OCI-LY1 (cell line): ENCODE measurements at regions not wholly inside any gene's neighbourhood (a gene's known extent, or its start where the extent isn't known, plus 50 kb on each side); places are given as distances from the start of the nearest gene placed in this dataset.
"Not testable (repeated sequence)": the region's sequence is repeated elsewhere in the genome, so short reads cannot be mapped to it uniquely, and the experiment has no call there.

Experiments
- H2AFZ ChIP-seq: fragments of 200-600 bp; sonication (generic), shearing (Covaris generic); 2 replicates; pipeline ENCODE4 v1.6.0; 2014; ENCODE audit warnings: antibody characterized with exemption, mild to moderate bottlenecking, low read length
- H3F3A ChIP-seq: fragments of 200-600 bp; sonication (generic), shearing (Covaris generic); 2 replicates; pipeline ENCODE4 v1.6.0; 2014; ENCODE audit warnings: mild to moderate bottlenecking, antibody characterized with exemption, low read length, moderate library complexity; ENCODE audit not compliant: insufficient read depth
- H3K27ac ChIP-seq: fragments of 200-600 bp; sonication (generic); 2 replicates; pipeline ENCODE4 v1.5.1; 2014; ENCODE audit warnings: low read length, mixed run types, mild to moderate bottlenecking, low read depth; ENCODE audit not compliant: poor library complexity, severe bottlenecking
- H3K27me3 ChIP-seq: fragments of 200-600 bp; sonication (generic); 2 replicates; pipeline ENCODE4 v1.6.0; 2014; ENCODE audit warnings: antibody characterized with exemption, mild to moderate bottlenecking, low read length, moderate library complexity; ENCODE audit not compliant: insufficient read depth
- H3K36me3 ChIP-seq: fragments of 200-600 bp; sonication (generic); 2 replicates; pipeline ENCODE4 v1.6.1; 2014; ENCODE audit warnings: mild to moderate bottlenecking, antibody characterized with exemption, low read length, moderate library complexity, mixed read lengths; ENCODE audit not compliant: insufficient read depth
- H3K4me1 ChIP-seq: fragments of 200-600 bp; sonication (generic); 2 replicates; pipeline ENCODE4 v1.5.1; 2014; ENCODE audit warnings: mild to moderate bottlenecking, low read length, moderate library complexity; ENCODE audit not compliant: insufficient read depth, severe bottlenecking
- H3K4me2 ChIP-seq: fragments of 200-600 bp; sonication (generic), shearing (Covaris generic); 2 replicates; pipeline ENCODE4 v1.6.1; 2014; ENCODE audit warnings: low read length
- H3K4me3 ChIP-seq: fragments of 200-600 bp; sonication (generic); 2 replicates; pipeline ENCODE4 v1.5.1; 2014; ENCODE audit warnings: low read length, low read depth, mild to moderate bottlenecking, mixed read lengths; ENCODE audit not compliant: poor library complexity, severe bottlenecking
- H3K79me2 ChIP-seq: fragments of 200-600 bp; shearing (Covaris generic); 2 replicates; pipeline ENCODE4 v1.6.1; 2016; ENCODE audit warnings: mixed run types, low read length, mixed read lengths; ENCODE audit not compliant: insufficient read depth
- H3K9ac ChIP-seq: fragments of 200-600 bp; sonication (generic), shearing (Covaris generic); 2 replicates; pipeline ENCODE4 v1.6.1; 2014; ENCODE audit warnings: mild to moderate bottlenecking, low read length, mixed read lengths
- H3K9me2 ChIP-seq: fragments of 200-600 bp; sonication (generic), shearing (Covaris generic); 2 replicates; pipeline ENCODE4 v1.6.1; 2014; ENCODE audit warnings: low read depth, mild to moderate bottlenecking, low read length, mixed read lengths
- H3K9me3 ChIP-seq: fragments of 200-600 bp; shearing (Covaris generic); 2 replicates; pipeline ENCODE4 v1.6.1; 2014; ENCODE audit warnings: low read length, mixed read lengths
- H4K20me1 ChIP-seq: fragments of 200-600 bp; sonication (generic), shearing (Covaris generic); 2 replicates; pipeline ENCODE4 v1.6.0; 2016; ENCODE audit warnings: mild to moderate bottlenecking, low read length; ENCODE audit not compliant: insufficient read depth
- CTCF ChIP-seq: fragments of 200-600 bp; sonication (generic), shearing (Covaris generic); IDR thresholded peaks from 2 replicates; pipeline ENCODE4 v1.5.1; 2017; ENCODE audit warnings: mild to moderate bottlenecking, antibody characterized with exemption, low read length, moderate library complexity, mixed read lengths
- EZH2 ChIP-seq: fragments of 200-600 bp; sonication (generic), shearing (Covaris generic); IDR thresholded peaks from 2 replicates; pipeline ENCODE4 v1.8.0; 2017; ENCODE audit warnings: borderline replicate concordance, mixed run types, mild to moderate bottlenecking, antibody characterized with exemption, low read length, moderate library complexity, mixed read lengths

GRCh38 chrX:51047950-51048349 lies 137.4 kb downstream of the BMP15 start:
- Histone ChIP-seq H3K4me2 (no peak overlapping the region), H3K36me3 (no peaks in the 10 kb centered on the region), H3K4me1 (no peaks in the 10 kb centered on the region), H3K4me3 (no peak overlapping the region), H3K27ac (no peak overlapping the region), H3K79me2 (no peaks in the 10 kb centered on the region), H3K27me3 (no peaks in the 10 kb centered on the region), H3K9ac (no peak overlapping the region), H2AFZ (no peak overlapping the region), H4K20me1 (no peaks in the 10 kb centered on the region), H3F3A (no peaks in the 10 kb centered on the region), H3K9me2 (no peaks in the 10 kb centered on the region), H3K9me3 (no peaks in the 10 kb centered on the region)
- TF ChIP-seq EZH2 (no peak), CTCF (no peak)

GRCh38 chrX:51053741-51054140 lies 143.2 kb downstream of the BMP15 start:
- Histone ChIP-seq H3F3A (no peaks in the 10 kb centered on the region), H3K79me2 (no peaks in the 10 kb centered on the region), H3K4me1 (no peaks in the 10 kb centered on the region), H3K27me3 (no peaks in the 10 kb centered on the region), H3K4me3 (no peak overlapping the region), H3K4me2 (no peak overlapping the region), H3K9me2 (no peaks in the 10 kb centered on the region), H3K27ac (no peak overlapping the region), H4K20me1 (no peaks in the 10 kb centered on the region), H3K36me3 (no peaks in the 10 kb centered on the region), H3K9me3 (no peaks in the 10 kb centered on the region), H2AFZ (no peak overlapping the region), H3K9ac (no peak overlapping the region)
- no peak for TF ChIP-seq CTCF
- TF ChIP-seq EZH2 = no peak

- no peak for TF ChIP-seq CTCF
- no peak for TF ChIP-seq EZH2
- no peak overlapping the region for H3K4me3 ChIP-seq
- no peaks in the 10 kb centered on the region for H3K79me2 ChIP-seq
Measured at GRCh38 chrX:51098046-51098445, 187.5 kb downstream of the BMP15 start.

GRCh38 chrX:51119058-51119926 lies 208.8 kb downstream of the BMP15 start:
- not testable (repeated sequence) for H4K20me1 ChIP-seq, H3K27ac ChIP-seq, H3K4me1 ChIP-seq, H3K4me2 ChIP-seq, H3K27me3 ChIP-seq, H3K4me3 ChIP-seq, H3K36me3 ChIP-seq, H3K9me3 ChIP-seq, H2AFZ ChIP-seq, H3K79me2 ChIP-seq, H3K9me2 ChIP-seq, H3F3A ChIP-seq, H3K9ac ChIP-seq

More at GRCh38 chrX:51098046-51098445, 187.5 kb downstream of the BMP15 start:
- H3K4me2 ChIP-seq = no peak overlapping the region
- no peaks in the 10 kb centered on the region for H3K9me3 ChIP-seq
- no peak overlapping the region for H2AFZ ChIP-seq
- no peak overlapping the region for H3K9ac ChIP-seq
- no peaks in the 10 kb centered on the region for H3K9me2 ChIP-seq
- H3F3A ChIP-seq = no peaks in the 10 kb centered on the region
- H3K27ac ChIP-seq = no peak overlapping the region
- no peaks in the 10 kb centered on the region for H3K4me1 ChIP-seq
- no peaks in the 10 kb centered on the region for H4K20me1 ChIP-seq
- H3K36me3 ChIP-seq = no peaks in the 10 kb centered on the region
- H3K27me3 ChIP-seq = no peaks in the 10 kb centered on the region

GRCh38 chrX:51125743-51126142 lies 206.9 kb upstream of the NUDT10 start:
- H4K20me1 ChIP-seq, H3K27ac ChIP-seq, H3K4me2 ChIP-seq, H3K79me2 ChIP-seq, H3K4me3 ChIP-seq, H3K9me3 ChIP-seq, H3K9ac ChIP-seq, H3F3A ChIP-seq, H2AFZ ChIP-seq, H3K4me1 ChIP-seq, H3K27me3 ChIP-seq, H3K9me2 ChIP-seq, H3K36me3 ChIP-seq: not testable (repeated sequence)
